ENCODE measurements at regions not wholly inside any gene's neighbourhood (a gene's known extent, or its start where the extent isn't known, plus 50 kb on each side); places are given as distances from the start of the nearest gene placed in this dataset.

GRCh38 chr2:126306539-126306938 lies 349.4 kb upstream of the GYPC start (continued):
- TF ChIP-seq IRF1 (CRISPR knock-in tag; IDR thresholded peaks at IDR 0.05), result no peak

- Mint-ChIP-seq H3K4me3 (no peak overlapping the region), H3K36me3 (peaks cover 38% of the 10 kb centered on the region), H3K4me1 (peaks cover 12% of the 10 kb centered on the region), H3K27ac (no peak overlapping the region), H3K27me3 (ENCODE audit: low read depth) (peaks cover 3% of the 10 kb centered on the region; the same call in 1 of the 2 replicates), H3K9me3 (peaks cover 48% of the 10 kb centered on the region)
- ATAC-seq (no peak), DNase-seq (ENCODE audit: low spot score) (no peak)
- ChIA-PET CTCF (no interaction called here), POLR2A (no interaction called here)
- TF ChIP-seq CREB1 (CRISPR knock-in tag; IDR thresholded peaks at IDR 0.05), result no peak
- TF ChIP-seq NFATC4 (CRISPR knock-in tag; IDR thresholded peaks at IDR 0.05), result no peak
- TF ChIP-seq MYBL2 (CRISPR knock-in tag; IDR thresholded peaks at IDR 0.05), result no peak
- no peak for TF ChIP-seq ATF3 (CRISPR knock-in tag; conservative IDR thresholded peaks at IDR 0.05)
- no peak for TF ChIP-seq MLX (CRISPR knock-in tag; IDR thresholded peaks at IDR 0.05)
- TF ChIP-seq ZNF219 (CRISPR knock-in tag; IDR thresholded peaks at IDR 0.05; ENCODE audit: borderline replicate concordance), result no peak
- TF ChIP-seq E2F4 (CRISPR knock-in tag; IDR thresholded peaks at IDR 0.05; ENCODE audit: borderline replicate concordance, low read depth), result no peak
- TF ChIP-seq ESRRA (CRISPR knock-in tag; IDR thresholded peaks at IDR 0.05; ENCODE audit: borderline replicate concordance), result no peak
- no peak for TF ChIP-seq TP53 (CRISPR knock-in tag; IDR thresholded peaks at IDR 0.05)
- TF ChIP-seq TEAD1 (CRISPR knock-in tag; IDR thresholded peaks at IDR 0.05), result no peak
- TF ChIP-seq ZNF263 (CRISPR knock-in tag; IDR thresholded peaks at IDR 0.05; ENCODE audit: low read depth), result no peak
- no peak for TF ChIP-seq HMGA2 (CRISPR knock-in tag; IDR thresholded peaks at IDR 0.05)
These were observed 348.2 kb upstream of the GYPC start for GRCh38 chr2:126307740-126308139.

GRCh38 chr2:126309185-126309584 lies 346.8 kb upstream of the GYPC start:
- ATAC-seq (no peak), DNase-seq (ENCODE audit: low spot score) (no peak)
- Mint-ChIP-seq H3K27ac (no peak overlapping the region), H3K36me3 (peaks cover 45% of the 10 kb centered on the region), H3K27me3 (ENCODE audit: low read depth) (peaks cover under 1% of the 10 kb centered on the region; the same call in 1 of the 2 replicates), H3K4me1 (peaks cover 14% of the 10 kb centered on the region), H3K4me3 (no peak overlapping the region), H3K9me3 (peaks cover 46% of the 10 kb centered on the region)
- CTCF ChIA-PET, result no interaction called here
- TF ChIP-seq USF1 (CRISPR knock-in tag; IDR thresholded peaks at IDR 0.05) (no peak), CBFB (CRISPR knock-in tag; IDR thresholded peaks at IDR 0.05; ENCODE audit: low read depth) (no peak), USF2 (CRISPR knock-in tag; IDR thresholded peaks at IDR 0.05) (no peak), NR3C1 (CRISPR knock-in tag; conservative IDR thresholded peaks at IDR 0.05; ENCODE audit: low read depth) (no peak), ATF6 (CRISPR knock-in tag; IDR thresholded peaks at IDR 0.05) (no peak), JUN (CRISPR knock-in tag; IDR thresholded peaks at IDR 0.05) (no peak), PRRX2 (CRISPR knock-in tag; IDR thresholded peaks at IDR 0.05) (no peak), NR2C2 (CRISPR knock-in tag; IDR thresholded peaks at IDR 0.05) (no peak), MLX (CRISPR knock-in tag; IDR thresholded peaks at IDR 0.05) (no peak), EMX1 (CRISPR knock-in tag; IDR thresholded peaks at IDR 0.05) (no peak), TEAD4 (CRISPR knock-in tag; IDR thresholded peaks at IDR 0.05) (no peak), ATF3 (CRISPR knock-in tag; conservative IDR thresholded peaks at IDR 0.05) (no peak)
- POLR2A ChIA-PET, result no interaction called here

All from WTC11 (cell line).